T47D (cell line): ENCODE measurements at regions not wholly inside any gene's neighbourhood (a gene's known extent, or its start where the extent isn't known, plus 50 kb on each side); places are given as distances from the start of the nearest gene placed in this dataset.
A peak's percentile ranks its signal among the peaks of the same experiment; 100 is the strongest.

Experiments
- DNase-seq, 2 experiments: peaks; one replicate each; pipeline versions ENCODE4 v3.0.0 to v3.0.0-alpha.2; 2011 to 2012; ENCODE audit warnings: low read depth in 1 of 2, low spot score in 1 of 2
- JUND ChIP-seq: IDR thresholded peaks from 2 replicates; pipeline ENCODE4 v1.6.1; 2012; ENCODE audit warnings: low read depth
- in situ Hi-C: cut with HindIII; loops from 2 replicates; pipeline ENCODE4 v1.10.0; 2016; ENCODE audit warnings: low sequenced_read_pairs, low pct_unique_long_range_greater_than_20kb

GRCh38 chr13:61774903-61775302 lies 359.3 kb upstream of the PCDH20 start:
- DNase-seq: no peak
- in situ Hi-C loops: no loop called here
- TF ChIP-seq JUND: no peak

- in situ Hi-C loops: no loop called here
- TF ChIP-seq JUND: no peak
- peak in 1 of 2 experiments; percentile 24 for DNase-seq
Observed at GRCh38 chr13:61770681-61771080, 355.0 kb upstream of the PCDH20 start.

GRCh38 chr13:61768175-61768574 lies 352.5 kb upstream of the PCDH20 start:
- no peak for TF ChIP-seq JUND
- in situ Hi-C loops: no loop called here
- DNase-seq: no peak

GRCh38 chr13:61766667-61767058 lies 351.0 kb upstream of the PCDH20 start:
- no peak for DNase-seq
- in situ Hi-C loops: no loop called here
- TF ChIP-seq JUND: no peak

- in situ Hi-C loops: no loop called here
- no peak for DNase-seq
- TF ChIP-seq JUND: no peak
Observed at GRCh38 chr13:61765940-61766666, 350.5 kb upstream of the PCDH20 start.

GRCh38 chr13:61765181-61765742 lies 349.6 kb upstream of the PCDH20 start:
- in situ Hi-C loops: no loop called here
- no peak for TF ChIP-seq JUND
- DNase-seq: no peak

GRCh38 chr13:61761690-61762089 lies 346.0 kb upstream of the PCDH20 start:
- TF ChIP-seq JUND: no peak
- no peak for DNase-seq
- in situ Hi-C loops: no loop called here

GRCh38 chr13:61760102-61760501 lies 344.5 kb upstream of the PCDH20 start:
- in situ Hi-C loops: no loop called here
- DNase-seq: no peak
- TF ChIP-seq JUND: no peak

- in situ Hi-C loops: no loop called here
- DNase-seq: no peak
- TF ChIP-seq JUND: no peak
Observed at GRCh38 chr13:61756031-61756430, 340.4 kb upstream of the PCDH20 start.

GRCh38 chr13:61751039-61751438 lies 335.4 kb upstream of the PCDH20 start:
- DNase-seq: no peak
- in situ Hi-C loops: no loop called here
- TF ChIP-seq JUND: no peak

- no peak for TF ChIP-seq JUND
- in situ Hi-C loops: no loop called here
- DNase-seq: no peak
Observed at GRCh38 chr13:61738236-61738750, 322.6 kb upstream of the PCDH20 start.

- TF ChIP-seq JUND: no peak
- in situ Hi-C loops: no loop called here
- no peak for DNase-seq
Observed at GRCh38 chr13:61734683-61735082, 319.0 kb upstream of the PCDH20 start.

- in situ Hi-C loops: no loop called here
- TF ChIP-seq JUND: no peak
- DNase-seq: peak in 1 of 2 experiments; percentile 15
Observed at GRCh38 chr13:61728471-61728870, 312.8 kb upstream of the PCDH20 start.
